HCT116 (cell line): ENCODE measurements at regions not wholly inside any gene's neighbourhood (a gene's known extent, or its start where the extent isn't known, plus 50 kb on each side); places are given as distances from the start of the nearest gene placed in this dataset.

ENCODE experiments used
- ATAC-seq: fragments of 200-7000 bp; cut with Tn5 transposase; 2 replicates; pipeline ENCODE4 v1.9.1; 2020; ENCODE audit warnings: mild to moderate bottlenecking, moderate library complexity
- BruUV-seq: library from RNA; stranded (reverse); fragments of 400-500 nt; replicated peaks from 2 replicates; lab custom pipeline; 2021; lab: Mats Ljungman, UMichigan
- CTCF ChIA-PET: fragments of 300-600 bp; sonication (Branson Sonifier 250); formaldehyde crosslinking; loops from one replicate; lab custom pipeline; 2021; ENCODE audit warnings: antibody characterized with exemption; lab: Charles Lee
- POLR2A ChIA-PET: fragments of 300-600, 350-600 bp; sonication (Branson Sonifier 250); formaldehyde crosslinking; loops from one replicate; lab custom pipeline; 2021; ENCODE audit warnings: antibody characterized with exemption; lab: Charles Lee
- RAD21 ChIA-PET, 2 experiments: fragments of 300-600 bp; sonication (Branson Sonifier 250); formaldehyde crosslinking; loops; one replicate each; lab custom pipeline; 2023; ENCODE audit warnings: low total read pairs in 2 of 2; ENCODE audit not compliant: uncharacterized antibody in 2 of 2, unreplicated experiment in 2 of 2, low non-redundant PET in 1 of 2; lab: Charles Lee
- DNase-seq: peaks from one replicate; pipeline ENCODE4 v3.0.0-alpha.2; 2010; ENCODE audit warnings: low read depth, low spot score
- H2AFZ ChIP-seq: fragments of 200-600 bp; shearing (Covaris generic), sonication (generic); 2 replicates; pipeline ENCODE4 v1.6.1; 2017; ENCODE audit warnings: low read depth, mixed run types, mixed read lengths, antibody characterized with exemption, low read length; ENCODE audit not compliant: poor library complexity, severe bottlenecking
- H3K27ac ChIP-seq: 2 replicates; pipeline ENCODE4 v1.5.1; 2012; ENCODE audit warnings: low read depth, low read length
- H3K27me3 ChIP-seq: fragments of 200-600 bp; sonication (generic); 2 replicates; pipeline ENCODE4 v1.6.1; 2016; ENCODE audit warnings: mixed run types, low read length, mixed read lengths; ENCODE audit not compliant: insufficient read depth
- H3K36me3 ChIP-seq, 2 experiments: fragments of 200-500 bp in 1 of 2; fragments of 200-600 bp in 1 of 2; sonication (Bioruptor generic) in 1 of 2; sonication (generic) in 1 of 2; 2 replicates each; pipeline versions ENCODE4 v1.5.1 to v1.6.1; 2014 to 2016; ENCODE audit warnings: low read length in 2 of 2, inconsistent platforms in 1 of 2, mixed read lengths in 1 of 2, mixed run types in 1 of 2; ENCODE audit not compliant: insufficient read depth in 2 of 2, control insufficient read depth in 1 of 2
- H3K4me1 ChIP-seq, 2 experiments: fragments of 200-600 bp in 1 of 2; sonication (generic) in 1 of 2; 2 replicates each; pipeline versions ENCODE4 v1.5.1 to v1.6.1; 2012 to 2017; ENCODE audit warnings: low read length in 2 of 2, inconsistent platforms in 1 of 2, mild to moderate bottlenecking in 1 of 2, mixed read lengths in 1 of 2, mixed run types in 1 of 2, moderate library complexity in 1 of 2; ENCODE audit not compliant: insufficient read depth in 2 of 2, control insufficient read depth in 1 of 2
- H3K4me2 ChIP-seq: fragments of 200-600 bp; sonication (generic); 2 replicates; pipeline ENCODE4 v1.6.1; 2017; ENCODE audit warnings: mixed run types, low read length, mixed read lengths
- H3K4me3 ChIP-seq, 2 experiments: fragments of 200-600 bp in 1 of 2; sonication (generic) in 1 of 2; replicated peaks in 1 of 2; 2 replicates each; pipeline ENCODE4 v1.5.1; 2011 to 2016; ENCODE audit warnings: low read length in 2 of 2, control low read depth in 1 of 2, low read depth in 1 of 2, mild to moderate bottlenecking in 1 of 2, mixed read lengths in 1 of 2, mixed run types in 1 of 2
- H3K79me2 ChIP-seq: fragments of 200-600 bp; sonication (generic); 2 replicates; pipeline ENCODE4 v1.6.1; 2017; ENCODE audit warnings: mild to moderate bottlenecking, mixed run types, low read length, moderate library complexity, mixed read lengths; ENCODE audit not compliant: insufficient read depth
- H3K9ac ChIP-seq: fragments of 200-600 bp; sonication (generic); 2 replicates; pipeline ENCODE4 v1.6.1; 2016; ENCODE audit warnings: low read length, mixed read lengths
- H3K9me2 ChIP-seq: fragments of 200-600 bp; sonication (generic), shearing (Covaris generic); 2 replicates; pipeline ENCODE4 v1.6.1; 2017; ENCODE audit warnings: mixed run types, mild to moderate bottlenecking, moderate library complexity; ENCODE audit not compliant: insufficient read depth
- H3K9me3 ChIP-seq, 2 experiments: fragments of 200-500 bp in 1 of 2; fragments of 200-600 bp in 1 of 2; sonication (Bioruptor generic) in 1 of 2; sonication (generic) in 1 of 2; 2 replicates each; pipeline ENCODE4 v1.6.1; 2014 to 2017; ENCODE audit warnings: low read length in 2 of 2, mixed read lengths in 2 of 2, inconsistent platforms in 1 of 2, low read depth in 1 of 2, mild to moderate bottlenecking in 1 of 2, mixed run types in 1 of 2, moderate library complexity in 1 of 2; ENCODE audit not compliant: control insufficient read depth in 1 of 2, insufficient read depth in 1 of 2
- H4K20me1 ChIP-seq: fragments of 200-600 bp; sonication (generic), shearing (Covaris generic); 2 replicates; pipeline ENCODE4 v1.6.1; 2017; ENCODE audit warnings: mixed run types, mild to moderate bottlenecking, moderate library complexity; ENCODE audit not compliant: insufficient read depth
- CBX3 ChIP-seq: IDR thresholded peaks from 2 replicates; pipeline ENCODE4 v1.6.1; 2012; ENCODE audit warnings: low read depth
- CEBPB ChIP-seq: IDR thresholded peaks from 2 replicates; pipeline ENCODE4 v1.6.1; 2012; ENCODE audit warnings: low read depth
- CTCF ChIP-seq, 3 experiments: fragments of 200-600 bp in 1 of 3; sonication (generic) in 1 of 3; IDR thresholded peaks in 2 of 3; conservative IDR thresholded peaks in 1 of 3; 2 replicates each; pipeline ENCODE4 v1.5.1; 2012 to 2017; ENCODE audit warnings: low read depth in 2 of 3, low read length in 2 of 3, antibody characterized with exemption in 1 of 3, borderline replicate concordance in 1 of 3, control low read depth in 1 of 3, mild to moderate bottlenecking in 1 of 3, mixed read lengths in 1 of 3, mixed run types in 1 of 3, moderate library complexity in 1 of 3; ENCODE audit not compliant: insufficient read depth in 1 of 3
- EGR1 ChIP-seq: IDR thresholded peaks from 2 replicates; pipeline ENCODE4 v1.6.1; 2012; ENCODE audit warnings: low read depth
- EZH2 ChIP-seq: fragments of 200-600 bp; sonication (generic); IDR thresholded peaks from 2 replicates; pipeline ENCODE4 v1.6.1; 2017; ENCODE audit warnings: antibody characterized with exemption, mixed run types
- FOSL1 ChIP-seq: IDR thresholded peaks from 2 replicates; pipeline ENCODE4 v1.6.1; 2012; ENCODE audit warnings: low read depth
- JUND ChIP-seq: IDR thresholded peaks from 2 replicates; pipeline ENCODE4 v1.6.1; 2012
- POLR2A ChIP-seq: IDR thresholded peaks from 2 replicates; pipeline ENCODE4 v1.7.0; 2011; ENCODE audit warnings: borderline replicate concordance; ENCODE audit not compliant: insufficient read depth, insufficient read length; ENCODE audit errors: extremely low read depth
- POLR2AphosphoS5 ChIP-seq: IDR thresholded peaks from 2 replicates; pipeline ENCODE4 v1.6.1; 2011; ENCODE audit warnings: mild to moderate bottlenecking, low read depth, low read length, moderate library complexity
- RAD21 ChIP-seq: IDR thresholded peaks from 2 replicates; pipeline ENCODE4 v1.6.1; 2012; ENCODE audit warnings: low read depth, mild to moderate bottlenecking
- SP1 ChIP-seq: IDR thresholded peaks from 2 replicates; pipeline ENCODE4 v1.6.1; 2012; ENCODE audit warnings: low read depth
- SRF ChIP-seq: IDR thresholded peaks from 2 replicates; pipeline ENCODE4 v1.6.1; 2012; ENCODE audit warnings: low read depth
- TCF7L2 ChIP-seq: IDR thresholded peaks from 2 replicates; pipeline ENCODE4 v1.7.0; 2011; ENCODE audit warnings: borderline replicate concordance, inconsistent platforms; ENCODE audit not compliant: insufficient read depth, insufficient read length; ENCODE audit errors: extremely low read depth
- YY1 ChIP-seq: IDR thresholded peaks from 2 replicates; pipeline ENCODE4 v1.6.1; 2011; ENCODE audit warnings: low read length, low read depth, moderate library complexity, mild to moderate bottlenecking; ENCODE audit not compliant: insufficient replicate concordance; ENCODE audit errors: extremely low read depth
- ZFX ChIP-seq: fragments of 450-650 bp; IDR thresholded peaks from 2 replicates; pipeline ENCODE4 v1.6.1; 2017
- intact Hi-C: fragments of 100-400 bp; cut with micrococcal nuclease; formaldehyde crosslinking; loops from 2 replicates; pipeline ENCODE4 v1.10.0; 2022
- TF ChIP-seq, protein P1 (sequence below): IDR thresholded peaks from 2 replicates; pipeline ENCODE4 v1.6.1; 2011; ENCODE audit warnings: mild to moderate bottlenecking, low read length, moderate library complexity; ENCODE audit not compliant: insufficient replicate concordance; ENCODE audit errors: extremely low read depth
- TF ChIP-seq, protein P2 (sequence below): IDR thresholded peaks from 2 replicates; pipeline ENCODE4 v1.6.1; 2012
- TF ChIP-seq, protein P3 (sequence below): IDR thresholded peaks from 2 replicates; pipeline ENCODE4 v1.6.1; 2012; ENCODE audit warnings: low read depth

DNA sequence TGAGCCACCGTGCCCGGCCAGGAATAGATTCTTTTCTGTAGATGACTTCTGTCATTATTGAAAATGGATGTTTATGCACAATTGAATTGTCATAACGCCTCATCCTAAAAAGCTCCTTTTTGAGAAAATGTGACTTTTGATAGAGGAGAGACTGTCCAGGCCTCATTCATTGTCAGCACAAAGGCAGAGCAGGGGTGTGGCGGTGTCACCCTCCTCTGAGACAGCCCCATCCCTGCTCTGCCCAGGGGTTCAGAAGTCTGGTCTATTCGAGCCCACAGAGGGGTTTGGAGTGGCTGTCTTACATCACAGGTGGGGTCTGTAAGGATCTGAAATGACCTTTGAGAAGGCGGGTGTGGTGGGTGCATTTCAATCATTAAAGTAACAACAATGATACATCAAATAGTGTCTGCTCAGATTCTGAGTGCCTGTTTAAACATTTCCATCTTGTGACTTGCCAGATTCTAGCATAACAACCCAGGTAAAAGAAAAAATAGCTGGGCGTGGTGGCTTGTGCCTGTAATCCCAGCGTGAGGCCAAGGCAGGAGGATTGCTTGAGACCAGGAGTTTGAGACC lies 161.0 kb downstream of the SEC14L1 start:
- intact Hi-C loops, result no loop called here
- Histone ChIP-seq H3K9me2 (no peaks in the 10 kb centered on the region), H3K79me2 (peaks cover 89% of the 10 kb centered on the region), H3K4me2 (peak overlapping the region; percentile 24), H2AFZ (no peak overlapping the region), H3K36me3 (no peaks in the 10 kb centered on the region; a peak in 1 of 4 replicates), H4K20me1 (peaks cover 13% of the 10 kb centered on the region; the same call in 1 of the 2 replicates), H3K9me3 (no peaks in the 10 kb centered on the region), H3K9ac (peak overlapping the region; percentile 17; the same call in 1 of the 2 replicates), H3K27me3 (no peaks in the 10 kb centered on the region), H3K4me1 (peaks cover 63 to 83% of the 10 kb centered on the region in 2 experiments), H3K4me3 (no peak overlapping the region), H3K27ac (no peak overlapping the region)
- ChIA-PET CTCF (no interaction called here), RAD21 (no interaction called here), POLR2A (no interaction called here)
- no TSS peak for BruUV-seq
- DNase-seq, result no peak
- no peak for ATAC-seq
- TF ChIP-seq ZFX (no peak), YY1 (no peak), TCF7L2 (no peak), JUND (no peak), RAD21 (no peak), SP1 (no peak), CEBPB (no peak), POLR2A (no peak), SRF (no peak), POLR2AphosphoS5 (no peak), CTCF (IDR thresholded peaks at IDR 0.05 in 2 of 3, conservative IDR thresholded peaks at IDR 0.05 in 1 of 3; ENCODE audit: borderline replicate concordance in 1 of 3, insufficient read depth in 1 of 3, low read depth in 2 of 3, low read length in 2 of 3) (no peak), EZH2 (no peak), CBX3 (no peak), EGR1 (no peak), FOSL1 (no peak)
- TF ChIP-seq, protein P1, sequence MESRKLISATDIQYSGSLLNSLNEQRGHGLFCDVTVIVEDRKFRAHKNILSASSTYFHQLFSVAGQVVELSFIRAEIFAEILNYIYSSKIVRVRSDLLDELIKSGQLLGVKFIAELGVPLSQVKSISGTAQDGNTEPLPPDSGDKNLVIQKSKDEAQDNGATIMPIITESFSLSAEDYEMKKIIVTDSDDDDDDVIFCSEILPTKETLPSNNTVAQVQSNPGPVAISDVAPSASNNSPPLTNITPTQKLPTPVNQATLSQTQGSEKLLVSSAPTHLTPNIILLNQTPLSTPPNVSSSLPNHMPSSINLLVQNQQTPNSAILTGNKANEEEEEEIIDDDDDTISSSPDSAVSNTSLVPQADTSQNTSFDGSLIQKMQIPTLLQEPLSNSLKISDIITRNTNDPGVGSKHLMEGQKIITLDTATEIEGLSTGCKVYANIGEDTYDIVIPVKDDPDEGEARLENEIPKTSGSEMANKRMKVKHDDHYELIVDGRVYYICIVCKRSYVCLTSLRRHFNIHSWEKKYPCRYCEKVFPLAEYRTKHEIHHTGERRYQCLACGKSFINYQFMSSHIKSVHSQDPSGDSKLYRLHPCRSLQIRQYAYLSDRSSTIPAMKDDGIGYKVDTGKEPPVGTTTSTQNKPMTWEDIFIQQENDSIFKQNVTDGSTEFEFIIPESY, result no peak
- TF ChIP-seq, protein P2, sequence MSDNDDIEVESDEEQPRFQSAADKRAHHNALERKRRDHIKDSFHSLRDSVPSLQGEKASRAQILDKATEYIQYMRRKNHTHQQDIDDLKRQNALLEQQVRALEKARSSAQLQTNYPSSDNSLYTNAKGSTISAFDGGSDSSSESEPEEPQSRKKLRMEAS, result no peak
- TF ChIP-seq, protein P3, sequence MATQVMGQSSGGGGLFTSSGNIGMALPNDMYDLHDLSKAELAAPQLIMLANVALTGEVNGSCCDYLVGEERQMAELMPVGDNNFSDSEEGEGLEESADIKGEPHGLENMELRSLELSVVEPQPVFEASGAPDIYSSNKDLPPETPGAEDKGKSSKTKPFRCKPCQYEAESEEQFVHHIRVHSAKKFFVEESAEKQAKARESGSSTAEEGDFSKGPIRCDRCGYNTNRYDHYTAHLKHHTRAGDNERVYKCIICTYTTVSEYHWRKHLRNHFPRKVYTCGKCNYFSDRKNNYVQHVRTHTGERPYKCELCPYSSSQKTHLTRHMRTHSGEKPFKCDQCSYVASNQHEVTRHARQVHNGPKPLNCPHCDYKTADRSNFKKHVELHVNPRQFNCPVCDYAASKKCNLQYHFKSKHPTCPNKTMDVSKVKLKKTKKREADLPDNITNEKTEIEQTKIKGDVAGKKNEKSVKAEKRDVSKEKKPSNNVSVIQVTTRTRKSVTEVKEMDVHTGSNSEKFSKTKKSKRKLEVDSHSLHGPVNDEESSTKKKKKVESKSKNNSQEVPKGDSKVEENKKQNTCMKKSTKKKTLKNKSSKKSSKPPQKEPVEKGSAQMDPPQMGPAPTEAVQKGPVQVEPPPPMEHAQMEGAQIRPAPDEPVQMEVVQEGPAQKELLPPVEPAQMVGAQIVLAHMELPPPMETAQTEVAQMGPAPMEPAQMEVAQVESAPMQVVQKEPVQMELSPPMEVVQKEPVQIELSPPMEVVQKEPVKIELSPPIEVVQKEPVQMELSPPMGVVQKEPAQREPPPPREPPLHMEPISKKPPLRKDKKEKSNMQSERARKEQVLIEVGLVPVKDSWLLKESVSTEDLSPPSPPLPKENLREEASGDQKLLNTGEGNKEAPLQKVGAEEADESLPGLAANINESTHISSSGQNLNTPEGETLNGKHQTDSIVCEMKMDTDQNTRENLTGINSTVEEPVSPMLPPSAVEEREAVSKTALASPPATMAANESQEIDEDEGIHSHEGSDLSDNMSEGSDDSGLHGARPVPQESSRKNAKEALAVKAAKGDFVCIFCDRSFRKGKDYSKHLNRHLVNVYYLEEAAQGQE, result no peak
